ENCODE measurements at regions not wholly inside any gene's neighbourhood (a gene's known extent, or its start where the extent isn't known, plus 50 kb on each side); places are given as distances from the start of the nearest gene placed in this dataset.

DNA sequence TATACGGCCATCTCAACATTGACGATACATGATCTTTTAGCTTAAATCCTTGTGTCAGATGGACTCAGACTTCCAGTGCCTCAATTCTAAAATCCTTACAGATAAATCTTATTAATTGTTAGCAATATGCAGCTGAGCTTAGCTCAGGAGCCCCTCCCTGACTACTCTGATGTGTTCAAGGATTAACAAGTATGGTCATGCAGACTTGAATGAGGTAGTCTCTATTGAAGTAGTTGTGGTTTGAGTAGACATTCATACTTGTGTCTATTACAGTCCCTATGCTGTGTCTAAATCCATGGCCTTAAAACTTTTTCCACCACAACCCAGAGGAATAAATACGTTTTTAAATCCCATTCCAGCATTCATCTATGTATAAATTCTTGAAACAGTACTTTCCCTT is 119.5 kb downstream of the NUP35 start:
- WGBS, 5 donors: 89 to 96% (median 90%) methylated on average over 3 of the region's 3 CpGs
- H3K27me3 ChIP-seq: no peaks in the 10 kb centered on the region
- no peak overlapping the region for H3K27ac ChIP-seq
- no peaks in the 10 kb centered on the region for H3K9me3 ChIP-seq
- no peaks in the 10 kb centered on the region for H3K4me1 ChIP-seq
- TF ChIP-seq, protein P1, sequence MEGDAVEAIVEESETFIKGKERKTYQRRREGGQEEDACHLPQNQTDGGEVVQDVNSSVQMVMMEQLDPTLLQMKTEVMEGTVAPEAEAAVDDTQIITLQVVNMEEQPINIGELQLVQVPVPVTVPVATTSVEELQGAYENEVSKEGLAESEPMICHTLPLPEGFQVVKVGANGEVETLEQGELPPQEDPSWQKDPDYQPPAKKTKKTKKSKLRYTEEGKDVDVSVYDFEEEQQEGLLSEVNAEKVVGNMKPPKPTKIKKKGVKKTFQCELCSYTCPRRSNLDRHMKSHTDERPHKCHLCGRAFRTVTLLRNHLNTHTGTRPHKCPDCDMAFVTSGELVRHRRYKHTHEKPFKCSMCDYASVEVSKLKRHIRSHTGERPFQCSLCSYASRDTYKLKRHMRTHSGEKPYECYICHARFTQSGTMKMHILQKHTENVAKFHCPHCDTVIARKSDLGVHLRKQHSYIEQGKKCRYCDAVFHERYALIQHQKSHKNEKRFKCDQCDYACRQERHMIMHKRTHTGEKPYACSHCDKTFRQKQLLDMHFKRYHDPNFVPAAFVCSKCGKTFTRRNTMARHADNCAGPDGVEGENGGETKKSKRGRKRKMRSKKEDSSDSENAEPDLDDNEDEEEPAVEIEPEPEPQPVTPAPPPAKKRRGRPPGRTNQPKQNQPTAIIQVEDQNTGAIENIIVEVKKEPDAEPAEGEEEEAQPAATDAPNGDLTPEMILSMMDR (IDR thresholded peaks at IDR 0.05): no peak
- no peak for TF ChIP-seq POLR2AphosphoS5 (IDR thresholded peaks at IDR 0.05)
- TF ChIP-seq EP300 (IDR thresholded peaks at IDR 0.05): no peak
- TF ChIP-seq POLR2A (IDR thresholded peaks at IDR 0.05): no peak
- no peak for DNase-seq
- H3K36me3 ChIP-seq: no peaks in the 10 kb centered on the region
- H3K4me3 ChIP-seq: no peak overlapping the region
- intact Hi-C loops (cut with DNase I; ENCODE audit: low total_unique reads): no loop called here

DNA sequence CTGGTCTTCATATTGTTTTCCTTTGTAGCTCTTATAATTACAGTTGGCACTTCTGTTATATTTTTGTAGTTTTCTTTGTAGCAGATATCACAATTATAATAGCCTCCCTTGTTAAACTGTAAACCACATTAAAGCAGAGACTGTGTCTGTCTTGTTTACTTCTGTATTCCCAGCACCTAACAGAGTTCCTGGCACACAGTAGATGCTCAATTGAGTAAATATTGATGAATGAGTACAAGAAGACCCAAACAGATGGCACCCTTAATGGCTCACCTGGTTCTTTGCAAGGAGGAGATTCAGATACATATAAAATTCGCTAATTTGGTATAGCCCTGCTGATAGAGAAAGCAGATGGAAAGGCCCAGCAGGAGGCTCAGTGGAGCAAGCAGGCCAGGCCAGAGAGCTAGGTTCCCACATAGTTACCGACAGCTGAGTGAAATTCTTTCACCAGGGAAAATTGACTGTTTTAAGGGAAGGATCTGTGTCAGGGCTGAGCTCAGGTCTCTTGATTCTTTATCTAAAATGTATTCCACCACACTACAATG is 120.1 kb downstream of the NUP35 start:
- Histone ChIP-seq H3K9me3 (no peaks in the 10 kb centered on the region), H3K27me3 (no peaks in the 10 kb centered on the region), H3K4me3 (no peak overlapping the region), H3K36me3 (no peaks in the 10 kb centered on the region), H3K4me1 (no peaks in the 10 kb centered on the region), H3K27ac (no peak overlapping the region)
- peak in 1 of 2 donors; percentile 13 for DNase-seq
- intact Hi-C loops (cut with DNase I; ENCODE audit: low total_unique reads): no loop called here
- TF ChIP-seq POLR2AphosphoS5 (IDR thresholded peaks at IDR 0.05) (no peak), EP300 (IDR thresholded peaks at IDR 0.05) (no peak), POLR2A (IDR thresholded peaks at IDR 0.05) (no peak)
- TF ChIP-seq, protein P1 (IDR thresholded peaks at IDR 0.05): no peak
- 78 to 92% (median 87%) methylated on average over 2 of the region's 2 CpGs for WGBS, 5 donors

DNA sequence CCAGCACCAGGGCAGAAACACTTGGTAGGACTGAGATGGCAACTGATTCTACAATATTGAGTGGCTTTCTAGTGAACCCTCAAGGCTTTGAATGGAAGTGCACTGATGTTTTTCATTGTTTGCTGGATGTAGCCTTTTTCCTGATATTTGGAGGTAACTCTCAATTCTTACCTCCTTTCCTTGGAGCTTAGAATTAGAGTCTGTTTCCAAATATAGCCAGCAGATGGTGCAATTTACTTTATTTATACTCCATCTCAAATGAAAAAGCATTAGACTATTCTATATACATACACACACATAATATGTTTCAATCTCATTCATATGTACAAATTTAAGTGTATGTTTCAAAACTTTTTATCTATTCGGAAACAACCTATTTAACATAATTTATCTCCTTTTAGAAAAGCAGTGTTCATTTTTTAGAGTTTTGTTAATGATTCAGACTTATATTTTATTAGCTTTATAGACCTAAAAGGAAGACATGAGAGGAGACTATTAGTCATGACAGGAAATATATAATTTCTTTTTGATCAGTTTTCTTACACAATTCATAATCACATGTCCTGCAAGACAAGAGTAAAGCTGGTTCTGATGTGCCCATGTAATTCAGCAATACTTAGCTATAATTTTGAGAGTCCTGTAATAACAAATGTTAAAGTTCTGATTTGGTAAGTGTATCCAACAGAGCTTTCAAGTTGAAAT is 124.8 kb downstream of the NUP35 start:
- Histone ChIP-seq H3K36me3 (no peaks in the 10 kb centered on the region), H3K27ac (no peak overlapping the region), H3K4me1 (no peaks in the 10 kb centered on the region), H3K4me3 (no peak overlapping the region), H3K9me3 (no peaks in the 10 kb centered on the region), H3K27me3 (no peaks in the 10 kb centered on the region)
- WGBS, 5 donors: 4 to 15% (median 9%) methylated on average over 1 of the region's 1 CpG
- intact Hi-C loops (cut with DNase I; ENCODE audit: low total_unique reads): no loop called here
- DNase-seq: peak in 1 of 2 donors; percentile 59
- TF ChIP-seq, protein P1 (IDR thresholded peaks at IDR 0.05): peak in 4 of 7 experiments; percentile 20 to 49 (median 32)
- TF ChIP-seq EP300 (IDR thresholded peaks at IDR 0.05): no peak

DNA sequence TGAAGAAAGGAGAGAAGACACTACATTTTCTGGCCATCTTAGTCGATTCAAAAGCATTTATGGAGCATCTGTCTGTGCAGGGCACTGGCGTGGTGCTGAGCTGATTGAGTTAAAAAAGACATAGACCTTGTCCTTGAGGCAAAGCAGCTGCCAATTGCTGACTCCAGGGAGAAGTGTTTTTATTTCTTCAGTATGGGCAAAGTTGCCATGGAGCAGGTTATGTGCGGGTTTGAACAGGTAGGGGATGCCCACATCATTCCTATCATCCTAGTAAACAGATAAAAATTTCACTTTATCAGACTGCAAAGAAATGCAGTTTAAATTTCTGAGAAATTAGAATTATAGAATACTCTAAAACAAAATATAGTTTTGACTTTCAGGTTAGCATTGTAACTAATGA is 125.8 kb downstream of the NUP35 start:
- Histone ChIP-seq H3K27me3 (no peaks in the 10 kb centered on the region), H3K4me3 (no peak overlapping the region), H3K9me3 (no peaks in the 10 kb centered on the region), H3K36me3 (no peaks in the 10 kb centered on the region), H3K4me1 (no peaks in the 10 kb centered on the region), H3K27ac (no peak overlapping the region)
- 64 to 77% (median 70%) methylated on average over 3 of the region's 3 CpGs for WGBS, 5 donors
- no peak for DNase-seq
- intact Hi-C loops (cut with DNase I; ENCODE audit: low total_unique reads): no loop called here
- TF ChIP-seq, protein P1 (IDR thresholded peaks at IDR 0.05): no peak
- no peak for TF ChIP-seq POLR2A (IDR thresholded peaks at IDR 0.05)
- TF ChIP-seq EP300 (IDR thresholded peaks at IDR 0.05): no peak
- TF ChIP-seq POLR2AphosphoS5 (IDR thresholded peaks at IDR 0.05): no peak
